Right ventricle myocardium inferior (tissue), 1 donor: ENCODE measurements at regions not wholly inside any gene's neighbourhood (a gene's known extent, or its start where the extent isn't known, plus 50 kb on each side); places are given as distances from the start of the nearest gene placed in this dataset.
A peak's percentile ranks its signal among the peaks of the same experiment; 100 is the strongest.

ENCODE experiments used
- ATAC-seq: fragments of 200-7000 bp; cut with Tn5 transposase; one replicate; pipeline ENCODE4 v1.9.1; 2020; ENCODE audit warnings: mild to moderate bottlenecking, moderate library complexity
- DNase-seq: peaks from one replicate; pipeline ENCODE4 v3.0.0; 2021; ENCODE audit errors: missing footprints
- intact Hi-C: fragments of 100-400 bp; cut with DNase I; formaldehyde crosslinking; loops from one replicate; pipeline ENCODE4 v1.11.0; 2022
- donor health status: DM: no; HTN: yes; CAD: no; lungs with severe emphysema.

DNA sequence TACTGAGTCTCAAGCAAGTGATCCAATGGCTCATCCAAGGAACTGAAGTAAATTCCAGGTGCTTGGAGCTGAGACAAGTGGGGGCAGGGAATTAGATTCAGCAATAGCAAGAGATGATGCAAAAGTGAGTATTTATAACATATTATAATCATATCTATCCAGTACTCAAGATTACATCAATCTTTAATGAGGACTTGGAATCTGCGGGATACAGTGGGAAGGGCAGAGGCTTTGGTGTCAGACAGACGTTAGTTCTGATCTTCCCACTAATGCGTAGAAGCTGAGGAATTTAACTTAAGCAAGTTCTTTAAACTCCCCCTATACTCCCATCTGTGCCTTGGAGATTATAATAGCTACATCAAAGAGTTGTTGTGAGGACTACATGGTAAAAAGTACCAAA lies 143.4 kb upstream of the NWD2 start:
- intact Hi-C loops, result no loop called here

DNA sequence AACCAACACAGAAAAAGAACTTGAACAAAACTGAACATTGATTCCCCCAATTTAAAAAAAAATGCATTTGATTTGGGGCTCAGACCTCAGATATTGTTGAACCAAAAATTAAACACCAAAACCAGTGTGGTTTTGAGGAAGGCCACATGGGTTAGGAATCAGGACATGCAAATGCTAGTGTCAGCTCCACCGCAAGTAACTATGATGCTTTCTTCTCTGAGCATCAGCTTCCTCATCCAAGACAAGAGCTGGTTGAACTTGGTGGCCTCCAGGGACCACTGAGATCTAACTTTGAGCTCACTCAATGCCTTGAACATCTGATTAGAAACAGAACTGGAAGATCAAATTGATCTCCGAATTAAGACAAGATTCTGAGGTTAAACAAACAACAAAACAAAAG lies 142.9 kb upstream of the NWD2 start:
- DNase-seq (no peak), ATAC-seq (no peak)
- intact Hi-C loops, result no loop called here

More for the DNA sequence above, 143.4 kb upstream of the NWD2 start:
- ATAC-seq (no peak), DNase-seq (no peak)

DNA sequence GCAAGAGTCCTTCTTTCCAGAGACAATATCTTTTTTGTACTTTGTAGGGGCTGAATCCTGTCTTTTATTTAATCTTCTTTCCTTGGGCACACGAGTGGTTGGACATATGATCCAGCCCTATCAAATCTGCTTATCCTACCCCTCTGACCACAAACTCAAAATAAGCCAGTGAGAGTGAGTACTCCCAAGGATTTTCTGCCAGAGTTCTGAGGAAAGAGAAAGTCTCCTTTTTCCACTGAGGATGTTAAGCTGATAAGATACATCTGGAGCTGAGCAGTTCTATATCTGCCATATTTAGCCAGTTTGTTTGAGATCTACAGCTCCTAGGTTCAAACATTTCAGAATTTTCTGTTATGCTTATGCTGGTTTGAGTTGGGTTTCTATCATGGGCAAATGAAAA lies 134.8 kb upstream of the NWD2 start:
- intact Hi-C loops, result no loop called here
- ATAC-seq (no peak), DNase-seq (no peak)

DNA sequence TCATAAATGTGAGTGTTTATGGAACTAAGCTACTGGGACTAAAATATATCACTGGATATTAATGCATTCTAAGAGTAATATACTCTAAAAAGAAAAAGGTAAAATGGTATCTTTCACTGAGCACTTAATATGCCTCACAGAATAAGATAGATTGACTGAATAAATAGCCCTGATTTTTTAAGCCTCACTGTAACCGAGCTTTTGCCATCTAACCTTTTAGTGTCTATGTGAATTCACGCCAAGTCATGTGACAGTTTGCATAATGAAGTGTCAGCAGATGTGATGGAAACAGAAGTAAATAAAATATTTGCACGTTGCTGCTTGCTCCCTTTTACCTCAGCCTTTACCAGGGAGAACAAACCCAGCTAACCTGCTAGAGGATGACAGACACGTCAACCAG lies 119.7 kb upstream of the NWD2 start:
- intact Hi-C loops, result no loop called here
- ATAC-seq, result no peak
- no peak for DNase-seq

DNA sequence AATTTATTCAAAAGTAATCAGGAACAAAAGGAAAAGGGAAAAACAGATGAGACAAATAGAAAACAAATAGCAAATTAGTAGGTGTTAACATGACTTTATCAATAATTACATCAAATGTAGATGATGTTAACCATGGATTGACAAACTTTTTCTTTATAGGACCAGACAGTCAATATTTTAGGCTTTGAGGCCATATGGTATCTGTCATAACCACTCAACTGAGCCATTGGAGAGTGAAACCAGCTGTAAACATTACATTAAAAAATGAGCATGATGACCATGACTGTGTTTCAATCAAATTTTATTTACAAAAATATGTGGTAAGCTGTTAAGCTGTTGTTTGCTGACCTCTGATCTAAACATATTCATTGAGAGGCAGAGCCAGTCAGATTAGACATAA lies 118.5 kb upstream of the NWD2 start:
- ATAC-seq (no peak), DNase-seq (no peak)
- intact Hi-C loops, result no loop called here

DNA sequence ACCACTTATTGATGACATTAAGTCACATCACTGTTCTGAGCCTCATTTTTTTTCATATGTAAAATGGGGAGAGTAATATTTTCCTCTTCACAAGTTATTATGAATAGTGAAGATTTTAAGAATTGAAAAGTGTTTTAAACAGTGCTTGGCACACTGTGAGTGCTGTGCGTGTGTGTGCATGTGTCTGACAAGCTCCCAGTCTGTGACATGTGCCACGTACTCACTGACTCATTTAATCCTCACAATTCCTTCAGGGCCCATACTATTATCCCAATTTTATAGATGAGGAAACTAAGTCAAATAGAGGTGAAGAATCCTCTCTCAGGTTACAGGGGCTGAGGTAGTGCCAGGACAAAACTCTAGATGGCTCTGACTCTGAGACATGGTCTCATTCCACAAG lies 114.1 kb upstream of the NWD2 start:
- intact Hi-C loops, result no loop called here
- ATAC-seq (no peak), DNase-seq (no peak)

DNA sequence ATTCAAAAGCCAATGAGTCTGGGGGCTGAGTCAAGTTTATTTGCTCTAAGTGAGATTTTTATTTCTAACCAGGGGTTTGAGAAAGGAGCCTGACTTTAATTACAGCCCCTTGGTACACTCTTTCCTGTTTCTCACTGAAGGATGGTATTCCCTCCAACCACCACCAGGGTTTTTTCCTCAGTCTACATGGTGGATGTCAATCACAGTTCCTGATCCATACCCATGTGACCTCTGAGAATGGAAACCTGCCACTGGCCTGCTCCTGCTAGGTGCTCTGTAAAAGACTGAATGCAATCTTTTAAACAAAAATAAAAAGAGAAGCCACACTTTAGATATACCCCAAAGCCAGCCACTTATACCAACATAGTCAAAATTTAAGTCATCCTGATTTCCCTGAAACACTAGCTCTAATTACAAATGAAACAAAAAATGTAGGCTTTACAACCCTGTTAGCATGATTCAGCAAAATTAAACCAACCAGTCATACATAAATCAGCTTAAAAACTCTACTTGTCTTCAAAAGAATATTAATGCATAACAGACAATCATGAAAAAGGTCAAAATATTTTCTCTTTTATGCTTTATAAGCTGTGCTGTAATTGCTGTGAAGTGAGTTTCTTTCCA lies 112.1 kb upstream of the NWD2 start:
- intact Hi-C loops, result no loop called here
- ATAC-seq, result no peak
- DNase-seq, result no peak

DNA sequence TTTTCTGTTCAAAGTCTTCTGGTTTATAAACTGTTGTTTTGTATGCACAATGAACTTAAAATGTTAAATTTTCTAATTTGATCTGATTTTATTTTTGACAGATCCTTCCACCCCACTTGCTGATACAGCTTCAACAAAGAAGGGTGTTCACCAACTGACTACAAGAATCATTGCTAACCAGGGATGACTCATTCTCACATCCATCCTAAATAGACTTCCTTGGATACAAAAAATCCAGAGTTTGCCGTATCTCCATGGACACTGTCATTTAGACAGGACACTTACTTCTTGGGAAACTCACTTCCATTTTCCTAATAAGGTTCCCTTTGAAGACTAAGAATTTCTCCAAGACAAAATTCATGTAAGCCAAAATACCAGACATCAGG lies 111.6 kb upstream of the NWD2 start:
- intact Hi-C loops, result no loop called here
- ATAC-seq, result no peak
- DNase-seq, result no peak

DNA sequence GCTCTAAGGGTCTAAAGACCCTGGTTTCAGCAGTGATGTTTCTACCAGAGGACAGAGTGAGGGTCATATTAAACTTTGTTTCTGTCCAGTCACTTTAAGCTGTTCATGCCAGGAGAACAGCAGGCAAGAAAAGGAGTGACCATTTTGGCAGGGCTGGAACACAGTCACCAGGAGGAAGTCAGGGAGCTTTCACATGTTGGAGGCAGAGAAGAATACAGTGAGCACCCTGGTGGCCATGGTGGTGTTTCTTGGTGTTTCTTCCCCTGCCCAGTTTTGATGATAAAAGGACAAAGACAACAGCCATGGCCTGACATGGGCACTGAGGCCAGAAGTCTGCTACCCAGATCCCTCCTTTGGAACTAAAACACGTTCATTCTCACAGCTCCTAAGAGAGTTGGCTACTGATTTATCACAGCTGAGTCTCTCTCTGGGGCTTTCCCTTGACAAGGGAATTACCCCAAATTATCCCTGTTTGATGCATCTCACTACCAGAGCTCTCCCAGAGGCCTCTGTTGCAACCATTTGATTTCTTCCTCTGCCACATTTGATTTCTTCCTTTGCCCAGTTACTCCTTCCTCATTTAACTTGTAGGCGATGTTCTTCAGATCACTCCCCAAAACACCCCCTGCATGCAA lies 106.4 kb upstream of the NWD2 start:
- intact Hi-C loops, result no loop called here
- ATAC-seq, result no peak
- no peak for DNase-seq

DNA sequence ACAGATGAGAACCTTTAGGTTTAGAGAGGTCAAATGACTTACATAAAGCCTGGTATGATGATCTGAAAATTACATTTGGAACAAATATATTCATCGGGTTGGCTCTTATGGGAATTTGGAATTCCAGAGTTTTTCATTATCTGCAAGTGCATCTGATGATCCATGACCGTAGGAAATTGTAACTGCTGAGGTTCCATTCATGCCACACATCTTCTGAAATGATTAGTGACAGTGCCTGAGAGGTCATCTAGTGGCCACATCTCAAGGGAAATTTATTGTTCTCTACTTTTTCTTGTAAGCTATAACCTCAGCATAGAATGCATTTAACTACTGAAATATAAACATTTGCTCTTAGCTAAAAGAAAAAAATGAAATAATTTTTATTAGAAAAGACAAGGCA lies 105.8 kb upstream of the NWD2 start:
- no peak for ATAC-seq
- intact Hi-C loops, result no loop called here
- DNase-seq, result no peak

DNA sequence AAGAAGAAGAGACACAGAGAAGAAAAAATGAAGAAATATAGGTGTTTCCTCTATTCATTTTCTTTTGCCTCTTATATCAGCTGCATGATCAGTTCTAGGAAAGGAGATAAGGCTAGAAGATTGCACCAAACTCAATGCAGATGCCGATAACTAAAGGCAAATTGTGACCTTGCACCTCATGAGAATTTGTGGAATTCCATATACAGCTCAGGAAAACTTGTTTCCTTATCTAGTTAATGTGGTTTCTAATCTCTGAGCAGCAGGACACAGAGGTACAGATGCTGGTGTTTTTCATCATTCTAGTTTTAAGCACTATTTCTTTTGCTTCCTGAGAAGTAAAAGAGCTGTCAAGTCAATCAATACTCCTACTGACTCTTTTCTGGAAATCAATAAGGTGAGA lies 104.6 kb upstream of the NWD2 start:
- DNase-seq, result no peak
- intact Hi-C loops, result no loop called here

DNA sequence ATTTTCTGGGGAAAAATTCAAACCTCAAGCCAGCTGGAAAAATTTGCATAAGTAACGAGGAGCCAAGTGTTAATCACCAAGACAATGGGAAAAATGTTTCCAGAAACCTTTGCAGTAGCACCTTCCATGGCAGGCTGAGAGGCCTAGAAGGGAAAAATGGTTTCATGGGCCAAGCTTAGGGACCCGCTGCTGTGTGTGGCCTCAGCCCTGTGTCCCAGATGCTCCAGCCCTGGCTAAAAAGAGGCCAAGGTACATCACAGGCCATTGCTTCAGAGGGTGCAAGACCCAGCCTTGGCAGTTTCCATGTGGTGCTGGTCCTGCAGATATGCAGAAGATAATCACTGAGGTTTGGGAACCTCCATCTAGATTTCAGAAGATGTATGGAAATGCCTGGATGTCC lies 98.3 kb upstream of the NWD2 start:
- intact Hi-C loops, result no loop called here
- DNase-seq, result no peak
- no peak for ATAC-seq

More for the DNA sequence above, 104.6 kb upstream of the NWD2 start:
- no peak for ATAC-seq

DNA sequence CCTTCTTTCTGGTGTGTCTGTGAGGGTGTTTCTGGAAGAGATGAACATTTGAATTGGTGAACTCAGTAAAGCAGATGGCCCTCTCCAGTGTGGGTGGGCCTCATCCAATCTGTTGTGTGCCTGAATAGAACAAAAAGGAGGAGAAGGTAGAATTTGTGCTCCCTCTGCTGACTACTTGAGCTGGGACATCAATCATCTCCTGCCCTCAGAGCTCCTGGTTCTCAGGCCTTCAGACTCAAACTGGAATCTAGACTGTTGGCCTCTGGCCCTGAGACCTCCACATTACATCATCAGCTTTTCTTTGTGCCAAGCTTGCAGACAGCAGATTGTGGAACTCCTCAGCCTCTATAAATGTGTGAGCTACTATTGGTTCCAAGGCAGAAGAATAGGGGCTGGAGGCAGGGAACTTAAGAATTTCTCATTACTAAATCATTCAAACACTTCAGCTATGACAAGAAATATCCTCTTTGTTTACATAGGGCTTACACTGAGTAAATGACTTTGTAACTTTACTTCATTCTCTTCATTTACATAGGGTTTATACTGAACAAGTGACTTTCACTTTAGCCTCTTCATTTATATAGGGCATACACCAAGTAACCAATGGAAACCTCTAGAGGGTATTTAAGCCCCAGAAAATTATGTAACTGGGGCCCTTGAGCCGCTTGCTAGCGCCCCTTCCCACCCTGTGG lies 86.9 kb upstream of the NWD2 start:
- ATAC-seq, result no peak
- intact Hi-C loops, result no loop called here
- DNase-seq, result no peak

DNA sequence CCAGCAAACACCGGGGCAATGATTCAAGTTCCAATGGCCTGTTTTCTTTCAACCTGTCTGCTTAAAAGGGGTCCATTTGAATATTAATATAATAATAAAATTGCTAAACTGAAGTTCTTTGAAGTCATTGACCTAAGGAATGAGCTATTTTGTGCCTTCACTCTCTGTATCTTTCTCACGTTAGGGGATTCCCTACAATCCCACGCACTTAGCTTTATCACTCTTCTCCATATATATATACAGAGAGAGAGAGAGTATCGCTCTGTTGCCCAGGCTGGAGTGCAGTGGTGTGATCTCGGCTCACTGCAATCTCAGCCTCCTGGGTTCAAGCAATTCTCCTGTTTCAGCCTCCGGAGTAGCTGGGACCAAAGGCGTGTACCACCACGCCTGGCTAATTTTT lies 83.9 kb upstream of the NWD2 start:
- intact Hi-C loops, result no loop called here
- DNase-seq (no peak), ATAC-seq (no peak)

DNA sequence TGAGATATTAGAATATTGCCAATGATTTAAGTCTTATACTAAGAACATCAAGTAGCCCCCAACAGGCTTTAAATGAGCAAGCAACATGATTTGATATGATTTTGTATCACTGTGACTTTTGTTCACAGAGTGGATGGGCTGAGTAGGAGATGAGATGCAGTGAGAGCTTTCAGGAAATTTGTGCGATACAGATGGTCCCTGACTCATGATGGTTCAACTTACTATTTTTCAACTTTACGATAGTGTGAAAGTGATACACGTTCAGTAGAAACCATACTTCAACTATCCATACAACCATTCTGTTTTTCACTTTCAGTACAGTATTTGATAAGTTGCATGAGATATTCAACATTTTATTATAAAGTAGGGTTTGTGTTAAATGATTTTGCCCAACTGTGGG lies 78.7 kb upstream of the NWD2 start:
- intact Hi-C loops, result no loop called here
- ATAC-seq, result no peak
- DNase-seq, result no peak

DNA sequence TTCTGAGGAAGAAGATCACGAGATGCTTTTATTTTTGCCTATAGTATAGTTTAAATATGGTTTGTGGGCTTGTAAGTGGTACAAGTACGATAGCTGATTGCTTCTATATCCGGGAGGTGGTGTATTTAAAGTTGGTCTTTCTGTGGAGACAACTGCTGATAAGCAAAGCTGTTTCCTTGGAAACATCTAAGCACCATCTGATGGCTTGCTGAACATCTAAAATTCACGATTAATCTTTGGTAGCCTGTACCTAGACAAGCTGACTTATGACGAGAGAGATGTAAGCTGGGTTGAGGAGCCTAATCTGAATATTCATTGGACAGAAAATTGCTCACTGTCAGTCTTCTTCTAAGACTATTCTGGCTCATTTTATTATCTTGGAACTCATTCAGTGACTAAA lies 74.6 kb upstream of the NWD2 start:
- ATAC-seq (no peak), DNase-seq (no peak)
- intact Hi-C loops, result no loop called here

DNA sequence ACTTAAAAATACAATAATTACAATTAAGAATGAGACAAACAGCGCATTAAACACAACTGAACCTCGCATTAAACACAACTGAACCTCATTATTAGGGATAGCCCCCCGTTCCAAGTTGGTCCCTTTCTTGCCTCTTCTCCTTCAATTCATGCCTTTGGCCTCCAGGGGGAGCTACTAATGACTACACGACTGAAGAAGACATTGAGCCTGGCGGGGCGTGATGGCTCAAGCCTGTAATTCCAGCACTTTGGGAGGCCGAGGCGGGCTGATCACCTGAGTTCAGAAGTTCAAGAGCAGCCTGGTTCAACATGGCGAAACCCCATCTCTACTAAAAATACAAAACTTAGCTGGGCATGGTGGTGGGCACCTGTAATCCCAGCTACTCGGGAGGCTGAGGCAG lies 56.4 kb upstream of the NWD2 start:
- peak; percentile 42 for DNase-seq
- no peak for ATAC-seq
- intact Hi-C loops, result no loop called here
